ENCODE measurements at regions not wholly inside any gene's neighbourhood (a gene's known extent, or its start where the extent isn't known, plus 50 kb on each side); places are given as distances from the start of the nearest gene placed in this dataset.

- no peak for DNase-seq (ENCODE audit: low spot score)
Measured at GRCh38 chr7:15925608-15926007, 239.1 kb upstream of the MEOX2 start.

- no peak for DNase-seq (ENCODE audit: low spot score)
Measured at GRCh38 chr7:15924910-15925309, 238.4 kb upstream of the MEOX2 start.

- no peak for DNase-seq (ENCODE audit: low spot score)
Measured at GRCh38 chr7:15922002-15922401, 235.5 kb upstream of the MEOX2 start.

GRCh38 chr7:15921576-15921975 lies 235.1 kb upstream of the MEOX2 start:
- DNase-seq (ENCODE audit: low spot score): no peak

GRCh38 chr7:15920953-15921352 lies 234.5 kb upstream of the MEOX2 start:
- DNase-seq (ENCODE audit: low spot score): no peak

- DNase-seq (ENCODE audit: low spot score): no peak
Measured at GRCh38 chr7:15916681-15917380, 230.3 kb upstream of the MEOX2 start.

- no peak for DNase-seq (ENCODE audit: low spot score)
Measured at GRCh38 chr7:15915686-15916293, 229.3 kb upstream of the MEOX2 start.

GRCh38 chr7:15914611-15915010 lies 228.1 kb upstream of the MEOX2 start:
- no peak for DNase-seq (ENCODE audit: low spot score)

- DNase-seq (ENCODE audit: low spot score): no peak
Measured at GRCh38 chr7:15906436-15906835, 220.0 kb upstream of the MEOX2 start.

- no peak for DNase-seq (ENCODE audit: low spot score)
Measured at GRCh38 chr7:15905251-15906040, 219.0 kb upstream of the MEOX2 start.

GRCh38 chr7:15891151-15891881 lies 204.8 kb upstream of the MEOX2 start:
- no peak for DNase-seq (ENCODE audit: low spot score)

- peak; percentile 11 for DNase-seq (ENCODE audit: low spot score)
Measured at GRCh38 chr7:15889507-15889906, 203.0 kb upstream of the MEOX2 start.

- no peak for DNase-seq (ENCODE audit: low spot score)
Measured at GRCh38 chr7:15888090-15888489, 201.6 kb upstream of the MEOX2 start.

GRCh38 chr7:15886626-15887025 lies 200.1 kb upstream of the MEOX2 start:
- no peak for DNase-seq (ENCODE audit: low spot score)

- DNase-seq (ENCODE audit: low spot score): no peak
Measured at GRCh38 chr7:15885678-15886077, 199.2 kb upstream of the MEOX2 start.

GRCh38 chr7:15874774-15875173 lies 188.3 kb upstream of the MEOX2 start:
- DNase-seq (ENCODE audit: low spot score): no peak

GRCh38 chr7:15870347-15870746 lies 183.9 kb upstream of the MEOX2 start:
- no peak for DNase-seq (ENCODE audit: low spot score)

GRCh38 chr7:15867441-15867840 lies 181.0 kb upstream of the MEOX2 start:
- no peak for DNase-seq (ENCODE audit: low spot score)

- DNase-seq (ENCODE audit: low spot score): no peak
Measured at GRCh38 chr7:15866753-15867152, 180.3 kb upstream of the MEOX2 start.

GRCh38 chr7:15864626-15864991 lies 178.1 kb upstream of the MEOX2 start:
- no peak for DNase-seq (ENCODE audit: low spot score)

- DNase-seq (ENCODE audit: low spot score): no peak
Measured at GRCh38 chr7:15863951-15864625, 177.6 kb upstream of the MEOX2 start.

- DNase-seq (ENCODE audit: low spot score): no peak
Measured at GRCh38 chr7:15862781-15863165, 176.3 kb upstream of the MEOX2 start.

Data from SK-N-DZ (cell line).